ENCODE measurements at regions not wholly inside any gene's neighbourhood (a gene's known extent, or its start where the extent isn't known, plus 50 kb on each side); places are given as distances from the start of the nearest gene placed in this dataset.

GRCh38 chr5:30749971-30750370, 443.5 kb upstream of the CDH6 start:
- intact Hi-C loops (cut with micrococcal nuclease): no loop called here

GRCh38 chr5:30747412-30747811, 446.1 kb upstream of the CDH6 start:
- intact Hi-C loops (cut with micrococcal nuclease): no loop called here

DNA sequence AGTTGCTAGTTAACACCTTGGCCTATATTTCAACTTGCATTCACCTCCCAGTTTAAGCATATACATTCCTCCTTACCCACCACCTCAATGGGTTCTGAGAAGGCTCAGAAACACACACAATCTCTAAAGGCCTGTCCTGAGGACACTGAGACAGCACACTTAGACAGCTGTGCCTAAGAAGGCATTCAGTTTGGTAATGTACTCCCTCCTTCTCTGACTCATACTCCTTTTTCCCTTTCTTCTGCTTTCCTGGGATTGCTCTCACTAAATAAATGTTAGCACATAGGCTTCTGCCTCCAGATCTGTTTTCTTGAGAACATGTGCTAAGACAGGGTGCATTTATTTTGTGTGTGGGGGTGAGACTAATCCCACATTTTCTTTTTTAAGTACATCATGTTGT, 456.8 kb upstream of the CDH6 start:
- intact Hi-C loops (cut with micrococcal nuclease): no loop called here

DNA sequence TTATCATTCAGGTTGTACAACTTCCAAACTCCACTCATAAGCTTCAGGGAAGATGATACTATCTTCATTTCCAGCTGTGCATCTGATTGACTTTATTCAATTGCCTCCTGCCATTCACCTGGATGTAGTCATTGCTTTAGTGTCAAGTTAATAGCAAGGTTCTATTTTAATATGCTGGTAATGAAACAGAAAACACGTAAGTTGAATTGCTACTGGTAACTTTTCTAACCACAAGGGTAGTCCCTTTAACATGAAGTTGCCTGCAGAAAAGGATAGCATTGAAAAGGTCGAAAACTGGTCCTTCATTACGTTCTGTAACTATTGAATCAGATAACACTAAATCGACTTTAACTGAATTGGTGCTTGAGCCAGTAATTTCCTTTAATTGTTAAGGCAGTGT, 459.4 kb upstream of the CDH6 start:
- intact Hi-C loops (cut with micrococcal nuclease): no loop called here

DNA sequence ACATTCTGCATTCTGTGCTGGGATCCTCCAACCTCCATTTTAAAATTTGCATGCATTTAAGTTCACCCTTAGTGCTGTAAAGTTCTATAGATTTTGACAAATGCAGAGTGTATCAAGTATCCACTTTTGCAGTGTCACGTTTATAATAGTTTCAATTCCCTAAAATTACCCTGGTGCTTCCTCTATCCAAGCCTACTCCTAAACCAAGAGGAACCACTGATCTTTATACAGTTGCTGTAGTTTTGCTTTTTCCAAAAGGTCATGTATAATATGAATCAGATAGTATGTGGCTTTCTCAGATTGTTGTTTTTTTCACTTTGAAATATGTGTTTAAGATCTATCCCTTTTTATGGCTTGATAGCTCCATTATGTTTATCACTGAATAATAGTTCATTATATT, 468.4 kb upstream of the CDH6 start:
- intact Hi-C loops (cut with micrococcal nuclease): no loop called here

DNA sequence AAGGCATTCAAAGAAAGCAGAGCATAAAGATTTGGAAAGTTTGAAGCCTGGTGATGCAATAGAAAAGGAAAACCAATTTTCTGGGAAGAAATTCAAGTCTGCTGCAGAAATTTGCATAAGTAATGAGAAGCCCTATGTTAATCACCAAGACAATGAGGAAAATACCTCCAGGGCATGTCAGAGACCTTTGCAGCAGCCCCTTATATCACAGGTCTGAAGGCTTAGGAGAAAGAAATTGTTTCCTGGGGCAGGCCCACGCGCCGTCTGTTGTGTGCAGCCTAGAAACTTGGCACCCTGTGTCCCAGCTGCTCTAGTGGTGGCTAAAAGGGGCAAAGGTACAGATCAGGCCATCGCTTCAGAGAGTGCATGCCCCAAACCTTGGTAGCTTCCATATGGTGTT, 495.3 kb upstream of the CDH6 start:
- intact Hi-C loops (cut with micrococcal nuclease): no loop called here

DNA sequence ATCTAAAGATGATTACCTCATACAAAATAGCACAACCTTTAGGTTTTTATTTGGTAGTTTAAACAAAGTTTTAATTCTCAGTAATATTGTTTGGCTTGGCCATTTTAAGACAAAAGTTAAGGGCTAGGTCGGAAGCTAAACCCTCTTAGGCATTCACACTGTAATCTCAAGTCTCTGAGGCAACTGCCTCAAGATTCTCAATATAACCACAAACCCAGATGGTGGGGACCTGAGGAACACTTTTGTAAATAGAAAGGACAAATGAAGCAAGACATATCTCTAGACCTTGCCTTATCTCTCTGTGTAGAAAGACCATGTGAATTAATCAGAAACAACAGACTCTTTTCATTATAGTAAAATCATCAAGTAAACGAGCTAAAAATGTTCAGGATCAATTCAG, 500.2 kb upstream of the CDH6 start:
- intact Hi-C loops (cut with micrococcal nuclease): no loop called here

- intact Hi-C loops (cut with micrococcal nuclease): no loop called here
Measured at GRCh38 chr5:30690931-30691330, 502.6 kb upstream of the CDH6 start.

DNA sequence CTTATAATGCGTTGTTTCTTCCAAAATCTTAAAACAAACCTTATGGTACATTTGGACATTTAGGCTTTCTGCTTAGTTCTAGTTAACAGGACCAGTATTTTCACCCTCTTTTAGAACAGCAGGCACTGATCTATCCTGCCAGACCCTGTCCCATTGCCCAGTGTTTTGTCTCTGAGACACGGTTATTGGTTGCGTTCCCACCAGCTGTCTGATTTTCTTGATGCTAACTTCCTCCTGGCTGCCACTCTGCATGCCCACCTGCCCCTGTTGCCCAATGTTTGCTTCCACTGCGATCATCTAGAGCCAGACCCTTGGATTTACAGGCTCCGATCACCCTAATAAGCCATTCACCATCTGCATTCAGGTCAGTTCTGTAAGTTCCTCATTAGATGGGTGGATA, 506.0 kb upstream of the CDH6 start:
- intact Hi-C loops (cut with micrococcal nuclease): no loop called here

DNA sequence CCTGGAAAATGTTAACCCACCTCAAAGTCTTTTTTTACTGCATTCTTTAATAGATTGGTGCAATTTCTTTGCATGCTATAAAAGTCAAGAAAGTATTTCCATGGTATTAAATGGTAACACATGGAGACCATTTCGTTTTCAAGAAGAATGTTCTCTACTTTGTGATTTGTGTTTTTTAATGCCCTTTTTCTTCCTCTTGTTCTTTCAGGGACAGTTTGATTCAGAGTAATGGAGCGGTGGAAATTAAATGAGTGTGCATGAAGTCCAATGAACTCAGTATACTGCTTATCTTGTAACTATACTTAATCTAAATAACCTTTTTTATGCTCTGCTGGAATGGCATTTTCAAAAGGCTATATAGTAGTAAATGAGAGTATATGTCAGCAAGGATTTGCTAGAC, 507.0 kb upstream of the CDH6 start:
- intact Hi-C loops (cut with micrococcal nuclease): no loop called here

- intact Hi-C loops (cut with micrococcal nuclease): no loop called here
Measured at GRCh38 chr5:30676223-30676840, 517.2 kb upstream of the CDH6 start.

DNA sequence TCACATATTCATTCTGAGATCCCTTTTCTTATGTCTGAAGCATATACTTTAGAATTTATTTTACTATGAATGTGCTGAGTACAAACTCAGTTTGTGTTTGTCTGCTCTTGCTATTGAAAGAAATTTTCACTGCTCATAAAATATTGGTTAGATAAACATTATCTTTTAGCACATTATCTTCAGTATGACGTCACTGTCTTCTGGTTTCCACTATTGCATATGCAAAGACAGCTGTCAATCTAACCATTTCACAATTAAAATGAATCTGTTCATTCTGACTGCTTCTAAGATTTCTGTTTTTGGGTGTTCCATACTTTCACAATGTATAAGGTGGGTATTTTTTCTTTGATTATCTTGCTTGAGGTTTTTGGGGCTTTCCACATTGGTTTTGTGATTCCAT, 526.2 kb upstream of the CDH6 start:
- intact Hi-C loops (cut with micrococcal nuclease): no loop called here

DNA sequence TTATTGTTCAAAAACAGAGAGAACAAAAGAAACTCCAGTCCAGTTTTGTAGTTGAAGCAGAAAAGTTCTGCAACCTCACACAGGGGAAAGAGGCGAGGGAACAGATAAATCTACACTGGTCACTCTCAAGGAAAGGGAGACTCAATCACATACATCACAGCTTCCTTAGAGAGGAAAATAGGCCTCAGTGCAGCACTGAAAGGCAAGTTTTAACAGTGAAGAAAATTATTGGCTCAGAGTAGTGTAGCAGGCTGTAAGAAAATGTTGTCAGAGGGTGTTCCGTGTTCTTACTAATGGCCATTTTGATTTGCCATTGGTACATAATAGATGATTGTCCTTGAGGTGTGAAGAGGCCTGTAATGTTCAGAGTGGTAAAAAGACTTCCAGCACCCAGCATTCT, 530.0 kb upstream of the CDH6 start:
- intact Hi-C loops (cut with micrococcal nuclease): no loop called here

- intact Hi-C loops (cut with micrococcal nuclease): no loop called here
Measured at GRCh38 chr5:30662373-30662772, 531.1 kb upstream of the CDH6 start.

GRCh38 chr5:30661730-30662129, 531.8 kb upstream of the CDH6 start:
- intact Hi-C loops (cut with micrococcal nuclease): no loop called here

DNA sequence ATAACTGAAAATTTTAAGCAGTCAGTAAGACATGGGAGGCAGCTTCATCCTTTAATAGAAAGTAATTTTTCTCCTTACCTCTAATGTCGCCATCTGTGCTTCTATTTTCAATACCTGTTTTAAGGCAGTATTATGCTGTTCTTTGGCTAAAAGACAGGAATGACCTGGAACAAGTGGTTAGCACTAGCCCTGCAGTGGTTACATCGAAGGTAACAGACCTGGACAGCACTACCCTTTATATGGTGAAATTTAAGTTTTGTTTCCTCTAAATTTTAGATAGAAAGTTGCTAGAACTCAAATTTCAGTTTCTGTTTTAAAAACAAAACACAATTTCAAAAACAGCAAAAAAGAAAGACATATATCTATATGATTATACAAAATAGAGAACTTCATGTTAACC, 534.1 kb upstream of the CDH6 start:
- intact Hi-C loops (cut with micrococcal nuclease): no loop called here

DNA sequence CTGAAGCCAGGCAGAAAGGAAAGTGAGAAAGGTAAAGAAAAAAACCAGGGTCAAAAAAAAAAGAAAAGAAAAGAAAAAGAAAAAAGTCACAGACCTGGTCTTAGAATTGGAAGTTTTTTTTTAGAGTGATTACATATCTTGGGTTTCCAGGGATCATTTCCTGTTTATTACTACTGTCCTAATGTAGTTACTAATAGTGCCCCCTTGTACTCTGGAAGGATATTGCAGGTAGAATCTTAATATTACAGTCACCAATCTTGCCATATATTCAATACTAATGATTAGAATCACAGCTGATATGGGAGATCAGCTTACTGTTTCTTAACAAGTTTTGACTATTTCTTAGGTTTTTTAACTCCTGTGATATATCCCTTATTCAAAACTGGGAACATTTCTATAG, 543.2 kb upstream of the CDH6 start:
- intact Hi-C loops (cut with micrococcal nuclease): no loop called here

DNA sequence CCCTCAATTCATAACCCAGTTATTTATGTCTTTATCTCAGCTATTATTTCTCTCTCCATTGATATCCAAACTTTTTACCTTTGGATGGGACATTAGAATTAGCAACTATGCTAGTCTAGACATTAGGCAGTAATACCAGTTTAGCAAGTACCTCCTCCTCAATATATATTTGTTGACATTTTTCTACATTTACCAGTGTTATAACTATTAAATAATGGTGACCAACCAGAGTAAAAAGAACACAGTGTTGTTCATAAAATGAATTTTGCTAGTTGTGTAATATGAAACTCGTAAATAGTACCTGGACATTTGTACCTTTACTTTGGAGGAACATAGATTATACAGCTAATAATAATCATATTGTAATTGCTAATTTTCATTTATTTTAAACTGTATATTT, 554.6 kb upstream of the CDH6 start:
- intact Hi-C loops (cut with micrococcal nuclease): no loop called here

- intact Hi-C loops (cut with micrococcal nuclease): no loop called here
Measured at GRCh38 chr5:30627945-30628344, 565.5 kb upstream of the CDH6 start.

- intact Hi-C loops (cut with micrococcal nuclease): no loop called here
Measured at GRCh38 chr5:30626557-30626956, 566.9 kb upstream of the CDH6 start.

- intact Hi-C loops (cut with micrococcal nuclease): no loop called here
Measured at GRCh38 chr5:30620481-30621085, 572.9 kb upstream of the CDH6 start.

- intact Hi-C loops (cut with micrococcal nuclease): no loop called here
Measured at GRCh38 chr5:30608501-30608900, 585.0 kb upstream of the CDH6 start.

- intact Hi-C loops (cut with micrococcal nuclease): loop anchor here (2.0 kb wide), 1 partner anchor 19 kb away; no protein-coding TSS in a partner anchor
Measured at GRCh38 chr5:30607301-30607894, 586.1 kb upstream of the CDH6 start.

Measured in T-helper 1 cell treated with Interleukin-12 subunit alpha and Interleukin-12 subunit beta and Interleukin-4 antibody, amounts not matched to agents 30 ng/mL and 1 ng/mL, for 36 hours (primary cell).